ENCODE measurements at regions not wholly inside any gene's neighbourhood (a gene's known extent, or its start where the extent isn't known, plus 50 kb on each side); places are given as distances from the start of the nearest gene placed in this dataset.

GRCh38 chr2:481388-481787 is 193.5 kb upstream of the ALKAL2 start:
- DNase-seq (ENCODE audit: low spot score): no peak

- DNase-seq (ENCODE audit: low spot score): no peak
Observed at GRCh38 chr2:479490-480176, 191.7 kb upstream of the ALKAL2 start.

- no peak for DNase-seq (ENCODE audit: low spot score)
Observed at GRCh38 chr2:479031-479430, 191.1 kb upstream of the ALKAL2 start.

- no peak for DNase-seq (ENCODE audit: low spot score)
Observed at GRCh38 chr2:471560-471959, 183.7 kb upstream of the ALKAL2 start.

- no peak for DNase-seq (ENCODE audit: low spot score)
Observed at GRCh38 chr2:469514-469913, 181.6 kb upstream of the ALKAL2 start.

- DNase-seq (ENCODE audit: low spot score): no peak
Observed at GRCh38 chr2:468648-469336, 180.9 kb upstream of the ALKAL2 start.

- no peak for DNase-seq (ENCODE audit: low spot score)
Observed at GRCh38 chr2:467892-468647, 180.2 kb upstream of the ALKAL2 start.

- no peak for DNase-seq (ENCODE audit: low spot score)
Observed at GRCh38 chr2:467543-467891, 179.6 kb upstream of the ALKAL2 start.

- DNase-seq (ENCODE audit: low spot score): no peak
Observed at GRCh38 chr2:467101-467500, 179.2 kb upstream of the ALKAL2 start.

GRCh38 chr2:464562-465309 is 176.8 kb upstream of the ALKAL2 start:
- DNase-seq (ENCODE audit: low spot score): no peak

- DNase-seq (ENCODE audit: low spot score): peak; percentile 6
Observed at GRCh38 chr2:460861-461260, 173.0 kb upstream of the ALKAL2 start.

- no peak for DNase-seq (ENCODE audit: low spot score)
Observed at GRCh38 chr2:459931-460330, 172.0 kb upstream of the ALKAL2 start.

- DNase-seq (ENCODE audit: low spot score): no peak
Observed at GRCh38 chr2:458425-458815, 170.5 kb upstream of the ALKAL2 start.

- no peak for DNase-seq (ENCODE audit: low spot score)
Observed at GRCh38 chr2:457792-458424, 170.0 kb upstream of the ALKAL2 start.

GRCh38 chr2:457262-457661 is 169.4 kb upstream of the ALKAL2 start:
- no peak for DNase-seq (ENCODE audit: low spot score)

- no peak for DNase-seq (ENCODE audit: low spot score)
Observed at GRCh38 chr2:455913-456312, 168.0 kb upstream of the ALKAL2 start.

- no peak for DNase-seq (ENCODE audit: low spot score)
Observed at GRCh38 chr2:455015-455705, 167.3 kb upstream of the ALKAL2 start.

- DNase-seq (ENCODE audit: low spot score): no peak
Observed at GRCh38 chr2:453132-453531, 165.2 kb upstream of the ALKAL2 start.

- DNase-seq (ENCODE audit: low spot score): no peak
Observed at GRCh38 chr2:451495-451894, 163.6 kb upstream of the ALKAL2 start.

- no peak for DNase-seq (ENCODE audit: low spot score)
Observed at GRCh38 chr2:449246-450067, 161.6 kb upstream of the ALKAL2 start.

Measured in A172 (cell line).